HG02970 (cell line): ENCODE measurements at regions not wholly inside any gene's neighbourhood (a gene's known extent, or its start where the extent isn't known, plus 50 kb on each side); places are given as distances from the start of the nearest gene placed in this dataset.

Source experiments
- ATAC-seq: cut with Tn5 transposase; IDR thresholded peaks from one replicate; pipeline ENCODE4 v1.9.1; 2021; ENCODE audit warnings: mild to moderate bottlenecking, moderate library complexity, moderate number of reproducible peaks; ENCODE audit not compliant: unreplicated experiment, low FRiP score

DNA sequence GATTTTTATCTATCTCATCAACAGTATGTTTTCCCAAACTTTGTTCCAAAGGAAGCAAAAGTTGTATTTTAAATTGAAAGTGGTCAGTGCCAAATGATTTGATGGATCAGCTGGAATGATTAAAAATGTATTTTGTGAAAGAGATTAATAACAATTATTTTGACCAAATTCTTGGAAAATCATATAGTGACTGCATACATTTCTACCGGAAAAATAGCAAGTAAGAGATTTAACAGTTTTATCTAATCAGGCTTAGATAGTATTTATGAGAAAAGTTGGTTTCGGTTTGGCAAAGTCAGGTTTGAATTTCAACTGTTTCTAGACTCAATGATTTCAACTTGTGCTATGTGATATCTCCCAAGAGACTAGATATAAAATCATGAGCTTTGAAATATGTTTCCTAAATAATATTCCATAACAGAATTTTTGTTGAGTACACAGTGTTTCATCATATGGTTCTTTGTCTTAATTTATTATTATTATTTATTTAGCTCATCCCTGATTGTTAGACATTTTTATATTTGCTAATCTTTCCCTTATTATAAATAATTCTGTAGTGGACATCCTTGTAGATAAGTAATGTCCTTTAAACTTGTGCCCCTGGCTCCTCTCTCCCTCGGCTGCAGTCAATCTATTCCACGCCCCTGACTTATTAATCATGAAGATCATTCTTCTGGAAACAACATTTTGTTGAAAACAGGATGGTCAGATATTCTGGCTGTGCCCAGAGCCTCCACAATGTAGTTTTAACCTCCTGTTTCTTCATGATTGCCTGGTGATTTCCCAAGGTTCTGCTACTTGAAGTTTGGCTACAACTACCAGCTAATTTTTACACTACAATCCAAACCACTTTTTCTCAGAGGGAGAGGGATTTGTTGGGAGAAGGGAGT lies 520.7 kb upstream of the TCF4 start:
- ATAC-seq = no peak

DNA sequence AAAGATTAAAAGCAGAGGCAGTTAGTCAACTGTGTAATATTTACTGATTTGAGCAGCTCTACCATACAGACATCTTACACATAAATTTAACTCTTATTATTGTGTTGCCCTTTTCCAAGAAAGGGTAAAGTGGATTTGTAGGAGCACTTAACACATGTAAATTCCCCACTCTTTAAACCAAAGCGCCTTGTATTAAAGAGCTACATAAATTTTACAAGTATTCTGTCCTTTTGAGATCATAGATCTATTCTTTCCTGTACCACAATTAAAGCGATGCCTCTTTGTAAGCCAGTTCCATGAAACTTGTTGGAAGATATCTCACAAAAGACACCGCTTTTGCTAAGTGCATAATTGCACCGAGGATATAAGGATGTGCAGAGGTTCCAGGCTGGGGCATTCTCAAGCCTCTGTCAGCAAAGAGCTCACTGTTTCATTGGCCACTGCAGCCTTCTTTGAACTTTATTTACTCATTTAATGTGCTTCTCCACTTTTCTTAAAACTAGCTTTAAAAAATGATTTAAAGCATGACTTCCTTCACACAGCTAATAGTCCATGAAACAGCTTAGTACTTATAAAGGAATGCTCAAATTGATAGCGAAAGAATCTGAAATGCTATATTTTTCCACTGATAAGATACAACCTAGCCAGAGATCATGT lies 520.0 kb upstream of the TCF4 start:
- no peak for ATAC-seq

DNA sequence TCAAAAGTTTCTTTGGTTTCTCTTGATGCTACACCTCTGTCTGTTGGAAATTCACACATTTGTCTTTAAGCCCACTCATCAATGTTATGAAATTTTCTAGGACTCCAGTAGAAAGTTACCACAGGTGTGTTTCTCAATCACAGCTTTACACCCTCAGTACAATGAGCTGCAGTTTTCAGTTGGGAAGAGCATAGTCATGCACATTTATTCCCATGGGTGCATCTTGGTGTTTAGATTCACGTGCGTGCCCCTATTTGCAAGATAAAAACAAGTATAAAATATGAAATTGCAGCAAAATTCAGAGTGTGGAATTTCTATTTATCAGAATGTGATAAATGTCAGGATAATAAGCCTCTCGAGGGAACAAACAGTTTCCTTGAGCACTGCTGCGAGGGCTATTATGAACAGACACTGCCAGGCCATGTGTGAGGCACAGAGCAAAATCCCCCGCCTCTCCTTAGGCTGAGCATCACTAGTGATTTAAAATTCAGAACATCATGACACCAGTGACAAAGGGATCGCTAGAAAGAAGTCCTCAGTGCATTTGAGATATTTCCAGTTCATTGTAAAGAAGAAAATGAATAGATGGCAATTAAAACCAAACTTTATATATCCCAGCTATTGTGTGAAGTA lies 512.2 kb upstream of the TCF4 start:
- ATAC-seq = no peak

- ATAC-seq = no peak
Observed at GRCh38 chr18:56097621-56098020, 509.6 kb upstream of the TCF4 start.

DNA sequence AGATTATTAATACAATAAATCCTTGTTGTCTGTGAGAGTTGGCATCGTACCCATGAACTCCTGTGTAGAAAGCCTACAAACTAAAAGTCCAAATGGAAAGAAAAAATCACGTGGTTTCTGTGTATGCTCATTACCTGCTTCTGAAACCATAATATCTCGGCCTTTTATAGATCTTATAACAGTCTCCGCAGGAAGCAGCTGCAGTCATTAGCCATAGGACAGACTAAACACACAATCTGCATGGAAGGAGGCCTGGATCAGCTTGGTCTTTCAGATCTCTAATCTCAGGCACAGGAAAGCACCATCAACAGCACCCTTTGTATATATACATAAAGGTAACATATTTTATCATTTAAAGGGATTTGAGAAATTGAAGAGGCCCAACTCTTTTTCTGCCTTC lies 508.9 kb upstream of the TCF4 start:
- no peak for ATAC-seq

DNA sequence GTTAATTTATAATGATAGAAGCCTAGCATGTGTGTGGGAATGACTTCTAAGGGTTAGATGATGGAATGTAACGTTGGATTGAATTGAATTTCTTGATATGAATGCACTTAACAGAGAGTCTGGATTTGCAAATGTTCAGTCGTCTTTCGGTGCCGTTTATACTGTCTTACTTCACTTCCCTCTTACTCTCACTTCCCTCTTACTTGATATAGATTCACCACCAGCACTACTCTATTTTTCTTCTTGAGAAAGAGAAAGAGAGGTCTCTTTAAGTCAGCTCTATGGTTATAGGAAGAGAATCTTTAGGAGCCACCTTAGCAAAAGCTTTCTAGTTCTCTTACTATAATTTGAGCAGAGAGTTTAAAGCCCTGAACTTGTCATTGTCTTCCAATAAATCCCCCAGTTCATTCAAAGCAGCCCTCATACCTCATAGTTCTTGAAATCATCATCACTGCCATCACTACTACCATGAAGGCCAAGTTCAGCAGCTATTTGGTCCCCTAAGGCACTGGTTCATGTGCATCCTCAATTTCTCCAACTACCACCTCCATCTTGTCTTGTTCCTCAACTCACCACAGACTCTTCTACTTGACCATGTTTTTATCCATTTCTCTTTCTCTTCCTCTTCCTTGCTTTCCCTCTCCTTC lies 501.7 kb upstream of the TCF4 start:
- no peak for ATAC-seq

DNA sequence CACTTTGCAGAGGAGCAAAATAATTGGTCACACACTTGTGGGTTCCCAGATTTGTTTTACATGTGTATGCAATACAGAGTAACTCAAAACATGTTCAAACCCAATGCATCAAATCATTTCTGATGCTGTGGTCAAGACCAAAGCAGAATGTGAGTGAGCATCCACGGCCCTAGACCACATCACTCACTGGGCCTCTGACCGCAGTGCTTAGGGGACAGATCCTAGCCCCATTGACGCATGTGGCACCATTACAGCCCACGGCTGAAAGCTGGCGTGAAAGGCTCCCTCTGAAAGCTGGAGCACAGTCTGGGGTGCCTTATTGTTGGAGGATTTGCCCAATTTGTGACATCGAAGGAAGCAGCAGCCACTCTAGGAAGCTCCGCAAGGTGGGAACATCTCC lies 498.8 kb upstream of the TCF4 start:
- ATAC-seq = no peak

DNA sequence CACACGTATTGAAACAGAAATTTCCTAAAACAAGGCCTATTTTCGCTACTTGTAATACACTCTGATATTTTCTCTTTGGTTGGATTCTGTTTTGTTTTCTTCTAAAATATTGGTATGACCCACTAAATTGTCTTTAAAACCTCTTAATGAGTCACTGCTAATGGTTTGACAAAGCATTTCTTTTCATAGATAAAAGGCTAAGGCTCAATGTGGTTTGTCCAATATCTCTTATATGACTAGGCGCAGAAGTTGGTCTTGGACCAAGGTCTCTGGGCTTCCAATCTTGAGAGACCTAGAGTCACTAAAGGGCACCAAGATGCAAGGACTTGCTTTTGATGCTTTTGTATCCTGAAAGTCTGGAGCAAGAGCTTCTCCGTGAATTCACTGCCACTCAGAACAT lies 498.2 kb upstream of the TCF4 start:
- ATAC-seq = no peak

- no peak for ATAC-seq
Observed at GRCh38 chr18:56085551-56085950, 497.6 kb upstream of the TCF4 start.

- no peak for ATAC-seq
Observed at GRCh38 chr18:56083523-56084287, 495.7 kb upstream of the TCF4 start.

DNA sequence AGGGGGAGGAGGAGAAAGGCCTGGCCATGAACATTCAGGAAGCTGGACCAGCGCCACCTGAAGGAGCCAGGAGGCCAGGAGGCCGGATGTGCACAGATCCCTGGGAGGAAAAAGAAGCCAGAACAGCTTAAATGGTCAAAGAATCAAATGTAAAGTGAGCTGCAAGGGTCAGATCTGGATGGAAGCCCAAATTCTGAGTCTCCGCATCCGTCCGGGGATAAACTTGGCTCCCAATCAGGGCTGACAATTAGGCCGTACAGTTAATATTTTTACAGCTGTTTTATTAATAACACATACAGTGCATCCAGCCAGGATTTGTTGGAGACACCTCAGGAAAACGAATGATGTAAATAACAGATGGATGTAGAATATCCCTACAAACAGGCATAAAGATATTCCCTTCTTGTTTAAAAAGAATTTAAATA lies 495.1 kb upstream of the TCF4 start:
- ATAC-seq = no peak

- ATAC-seq = no peak
Observed at GRCh38 chr18:56076723-56077122, 488.7 kb upstream of the TCF4 start.

DNA sequence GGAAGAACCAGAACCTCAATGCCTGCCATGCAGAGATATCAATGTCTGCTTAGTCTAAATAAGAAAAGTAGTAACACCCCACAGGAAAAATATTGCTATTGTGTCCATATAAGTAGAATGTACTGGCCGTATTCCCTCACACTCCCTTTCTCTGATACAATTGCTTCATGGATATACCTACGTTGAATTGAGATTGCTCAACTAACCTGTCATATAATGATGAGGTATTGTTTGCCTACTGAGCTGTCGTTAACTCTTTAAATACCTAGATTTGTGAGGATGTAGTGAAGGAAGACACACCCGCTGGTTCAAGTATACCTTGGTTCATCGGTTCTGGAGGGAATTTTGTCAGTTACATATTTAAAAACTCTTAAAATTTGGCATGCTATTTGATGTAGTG lies 480.7 kb upstream of the TCF4 start:
- ATAC-seq = no peak

DNA sequence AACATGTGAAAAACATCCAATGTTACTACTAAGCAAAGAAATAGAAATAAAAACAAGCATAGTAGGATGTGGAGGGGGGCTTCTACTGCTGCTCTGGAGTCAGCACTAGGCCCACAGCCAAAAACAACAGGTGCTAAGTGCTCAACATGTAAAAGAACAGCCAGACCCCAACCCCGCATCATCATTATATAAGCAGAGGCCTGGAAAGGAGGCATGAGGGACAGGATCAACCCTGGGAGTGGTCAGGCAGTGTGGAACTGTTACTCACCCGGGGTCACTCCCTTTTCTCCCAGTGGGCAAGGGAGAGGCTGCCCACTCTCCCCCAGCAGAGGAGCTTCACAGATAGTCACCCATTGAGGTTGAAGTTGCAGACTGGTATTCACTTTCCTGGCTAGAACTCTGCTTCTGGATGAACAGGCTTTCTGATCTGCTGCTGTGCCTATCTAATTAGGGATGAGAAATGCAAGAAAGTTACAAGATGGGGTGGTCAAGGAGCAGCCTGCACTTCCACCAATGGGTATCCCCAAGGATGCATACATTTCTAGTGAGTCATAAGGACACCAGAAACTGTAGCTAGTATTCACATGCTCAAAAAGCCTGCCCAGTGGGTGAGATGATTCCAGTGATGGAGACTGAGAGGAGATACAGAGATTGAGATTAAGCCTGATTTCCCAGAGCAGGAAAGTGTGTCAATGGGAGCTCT lies 480.1 kb upstream of the TCF4 start:
- ATAC-seq = no peak

- ATAC-seq = no peak
Observed at GRCh38 chr18:56067214-56067894, 479.4 kb upstream of the TCF4 start.

DNA sequence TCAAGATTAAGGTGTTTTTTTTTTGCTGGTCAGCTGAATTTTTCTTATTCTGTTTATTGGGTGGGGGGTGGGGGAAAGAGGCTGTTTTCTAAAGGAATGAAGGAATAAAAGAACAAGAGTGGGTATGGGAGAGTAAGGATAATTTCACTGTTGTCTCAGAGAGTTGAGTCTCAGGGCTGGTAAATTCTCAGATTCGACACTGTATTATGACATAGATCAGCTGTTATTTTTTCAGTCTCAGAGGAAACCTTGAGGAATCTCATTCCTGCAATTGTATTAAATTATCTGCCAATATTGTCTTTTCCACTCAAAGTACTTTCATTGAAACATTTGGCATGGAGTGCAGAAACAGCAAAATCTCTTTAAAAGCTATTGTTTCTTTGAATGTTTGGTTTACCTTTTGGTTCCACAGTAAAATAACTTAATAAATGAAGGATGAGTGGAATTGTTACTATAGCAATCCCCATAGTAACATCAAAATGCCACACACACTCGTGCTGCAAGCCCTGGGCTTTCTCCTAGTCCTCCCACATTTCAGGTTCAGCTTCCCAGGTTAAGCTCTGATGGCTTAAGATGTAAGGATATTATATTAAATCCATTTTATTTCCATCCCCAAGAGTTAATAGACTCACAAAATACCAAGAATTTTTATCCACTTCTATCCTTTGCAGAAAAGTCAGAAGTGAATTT lies 478.7 kb upstream of the TCF4 start:
- ATAC-seq = no peak

- no peak for ATAC-seq
Observed at GRCh38 chr18:56065086-56065485, 477.1 kb upstream of the TCF4 start.

GRCh38 chr18:56062931-56063330 lies 474.9 kb upstream of the TCF4 start:
- no peak for ATAC-seq
